GM12878 (cell line): ENCODE measurements at regions not wholly inside any gene's neighbourhood (a gene's known extent, or its start where the extent isn't known, plus 50 kb on each side); places are given as distances from the start of the nearest gene placed in this dataset.

ENCODE experiments used
- ATAC-seq: fragments of 200-7000 bp; cut with Tn5 transposase; 3 replicates; pipeline ENCODE4 v1.9.1; 2020; ENCODE audit warnings: mild to moderate bottlenecking, moderate library complexity
- BruUV-seq: library from RNA; stranded (reverse); fragments of 400-500 nt; replicated peaks from 2 replicates; lab custom pipeline; 2021; lab: Mats Ljungman, UMichigan
- CTCF ChIA-PET: fragments of 300-600 bp; sonication (Branson Sonifier 250); formaldehyde crosslinking; extraction: SDS; loops from one replicate; lab custom pipeline; 2021; ENCODE audit warnings: inconsistent platforms; lab: Yijun Ruan, JAX
- POLR2A ChIA-PET: fragments of 350-600 bp; formaldehyde crosslinking; extraction: SDS; loops from one replicate; lab custom pipeline; 2021; ENCODE audit warnings: inconsistent platforms; lab: Charles Lee
- RAD21 ChIA-PET: fragments of 300-600 bp; sonication (Branson Sonifier 250); formaldehyde crosslinking; loops from one replicate; lab custom pipeline; 2023; ENCODE audit warnings: antibody characterized with exemption; ENCODE audit not compliant: unreplicated experiment; lab: Charles Lee
- SMC1A ChIA-PET: fragments of 300-600 bp; sonication (Branson Sonifier 250); formaldehyde crosslinking; loops from one replicate; lab custom pipeline; 2023; ENCODE audit not compliant: unreplicated experiment, uncharacterized antibody; lab: Charles Lee
- DNase-seq: peaks from one replicate; pipeline ENCODE4 v3.0.0-alpha.2; 2011; ENCODE audit warnings: low read depth, low spot score
- FAIRE-seq: peaks from 3 replicates; lab custom pipeline; 2011; peaks lifted over from hg19 to GRCh38; lab: Jason Lieb, UNC
- H2AFZ ChIP-seq: 2 replicates; pipeline ENCODE4 v1.6.0; 2011; ENCODE audit warnings: low read depth, low read length, control low read depth; ENCODE audit not compliant: control insufficient read depth
- H3K27ac ChIP-seq: 2 replicates; pipeline ENCODE4 v1.5.1; 2011; ENCODE audit warnings: control low read depth; ENCODE audit not compliant: control insufficient read depth, insufficient read depth
- H3K27me3 ChIP-seq, 2 experiments: replicated peaks in 1 of 2; 2 replicates each; pipeline versions ENCODE4 v1.6.0 to v1.6.1; 2011; ENCODE audit warnings: low read length in 1 of 2; ENCODE audit not compliant: control insufficient read depth in 2 of 2, insufficient read depth in 2 of 2
- H3K36me3 ChIP-seq, 2 experiments: 2 replicates each; pipeline ENCODE4 v1.5.1; 2011; ENCODE audit warnings: low read length in 1 of 2; ENCODE audit not compliant: control insufficient read depth in 2 of 2, insufficient read depth in 2 of 2
- H3K4me1 ChIP-seq: 2 replicates; pipeline ENCODE4 v1.6.1; 2011; ENCODE audit warnings: mild to moderate bottlenecking, low read length, moderate library complexity, mixed read lengths; ENCODE audit not compliant: control insufficient read depth, insufficient read depth
- H3K4me2 ChIP-seq: 2 replicates; pipeline ENCODE4 v1.6.0; 2011; ENCODE audit warnings: control low read depth; ENCODE audit not compliant: control insufficient read depth, insufficient read depth
- H3K4me3 ChIP-seq: fragments of 200-600 bp; sonication (generic); 2 replicates; pipeline ENCODE4 v1.5.1; 2016
- H3K79me2 ChIP-seq: 2 replicates; pipeline ENCODE4 v1.6.0; 2011; ENCODE audit warnings: low read length; ENCODE audit not compliant: control insufficient read depth, insufficient read depth
- H3K9ac ChIP-seq: 2 replicates; pipeline ENCODE4 v1.8.0; 2011; ENCODE audit warnings: low read length, control low read depth, mixed read lengths; ENCODE audit not compliant: control insufficient read depth, insufficient read depth
- H3K9me3 ChIP-seq: replicated peaks from 3 replicates; pipeline ENCODE4 v1.5.1; 2011; ENCODE audit warnings: mild to moderate bottlenecking, low read length; ENCODE audit not compliant: control insufficient read depth, insufficient read depth
- H4K20me1 ChIP-seq: 2 replicates; pipeline ENCODE4 v1.6.0; 2011; ENCODE audit not compliant: control insufficient read depth, insufficient read depth
- CHD4 ChIP-seq: fragments of 200-600 bp; sonication (generic); IDR thresholded peaks from 2 replicates; pipeline ENCODE4 v1.6.1; 2016; ENCODE audit warnings: mild to moderate bottlenecking
- NFYB ChIP-seq: IDR thresholded peaks from 2 replicates; pipeline ENCODE4 v1.6.1; 2011; ENCODE audit warnings: low read depth, mild to moderate bottlenecking, low read length, improper control_type of control experiment, moderate library complexity; ENCODE audit not compliant: insufficient read depth
- PAX5 ChIP-seq: IDR thresholded peaks from 2 replicates; pipeline ENCODE4 v1.6.1; 2011; ENCODE audit warnings: low read depth, low read length, borderline replicate concordance
- POLR2AphosphoS2 ChIP-seq: IDR thresholded peaks from 2 replicates; pipeline ENCODE4 v1.6.1; 2011; ENCODE audit warnings: low read depth, mild to moderate bottlenecking, low read length, improper control_type of control experiment, moderate library complexity
- RELA ChIP-seq: fragments of 450-650 bp; IDR thresholded peaks from 2 replicates; pipeline ENCODE4 v1.8.0; 2014; ENCODE audit warnings: borderline replicate concordance; ENCODE audit not compliant: partially characterized antibody
- SMAD5 ChIP-seq: IDR thresholded peaks from 2 replicates; pipeline ENCODE4 v1.6.1; 2016; ENCODE audit warnings: antibody characterized with exemption, low read depth
- SREBF2 ChIP-seq: IDR thresholded peaks from 2 replicates; pipeline ENCODE4 v1.6.1; 2012; ENCODE audit warnings: mild to moderate bottlenecking, low read length
- TARDBP ChIP-seq: IDR thresholded peaks from 2 replicates; pipeline ENCODE4 v1.6.1; 2016; ENCODE audit warnings: borderline replicate concordance
- ZNF687 ChIP-seq: fragments of 450-650 bp; IDR thresholded peaks from 2 replicates; pipeline ENCODE4 v1.6.1; 2017; ENCODE audit warnings: mild to moderate bottlenecking, moderate library complexity
- WGBS: methylation state at CpG from one replicate; pipeline ENCODE4 v1.1.6; 2016; ENCODE audit warnings: low lambda C conversion rate; ENCODE audit not compliant: insufficient replicate concordance, insufficient coverage; ENCODE audit errors: missing lambda C conversion rate; 5-methylcytosine and 5-hydroxymethylcytosine counted together
- in situ Hi-C: fragments of 300-500 bp; cut with MboI; formaldehyde crosslinking; loops from 9 replicates; pipeline ENCODE4 v1.14.3; 2018; ENCODE audit warnings: mixed read lengths
- intact Hi-C: fragments of 100-400 bp; cut with micrococcal nuclease; formaldehyde crosslinking; loops from one replicate; pipeline ENCODE4 v1.14.2; 2022; ENCODE audit not compliant: unreplicated experiment

- intact Hi-C loops = no loop called here
These were observed 117.5 kb downstream of the TM2D1 start for GRCh38 chr1:61607448-61607847.

More at GRCh38 chr1:61607448-61607847, 117.5 kb downstream of the TM2D1 start:
- no peak for ATAC-seq
- ChIA-PET POLR2A (no interaction called here), CTCF (no interaction called here), SMC1A (no interaction called here), RAD21 (no interaction called here)
- in situ Hi-C loops = no loop called here
- DNase-seq = no peak
- Histone ChIP-seq H3K4me3 (no peak overlapping the region), H4K20me1 (no peaks in the 10 kb centered on the region), H2AFZ (no peak overlapping the region), H3K79me2 (no peaks in the 10 kb centered on the region), H3K36me3 (no peaks in the 10 kb centered on the region), H3K4me1 (no peaks in the 10 kb centered on the region), H3K9ac (no peak overlapping the region), H3K9me3 (no peaks in the 10 kb centered on the region), H3K27me3 (no peaks in the 10 kb centered on the region; a peak in 1 of 4 replicates), H3K27ac (no peak overlapping the region), H3K4me2 (no peak overlapping the region)
- WGBS = 24% methylated on average over 7 of the region's 7 CpGs
- FAIRE-seq = no peak
- no peak for TF ChIP-seq TARDBP
- no peak for TF ChIP-seq ZNF687
- TF ChIP-seq SREBF2 = no peak
- no peak for TF ChIP-seq PAX5
- TF ChIP-seq SMAD5 = no peak
- TF ChIP-seq RELA = no peak
- no peak for TF ChIP-seq CHD4
- TF ChIP-seq NFYB = no peak
- TF ChIP-seq POLR2AphosphoS2 = no peak
- no TSS peak for BruUV-seq
